HepG2 (cell line): ENCODE measurements at regions not wholly inside any gene's neighbourhood (a gene's known extent, or its start where the extent isn't known, plus 50 kb on each side); places are given as distances from the start of the nearest gene placed in this dataset.

Experiments used
- ATAC-seq: fragments of 200-7000 bp; cut with Tn5 transposase; 3 replicates; pipeline ENCODE4 v1.9.1; 2020; ENCODE audit warnings: mild to moderate bottlenecking, moderate library complexity
- BruUV-seq: library from RNA; stranded (reverse); fragments of 400-500 nt; replicated peaks from 2 replicates; lab custom pipeline; 2021; lab: Mats Ljungman, UMichigan
- CTCF ChIA-PET: fragments of 300-600 bp; formaldehyde crosslinking; extraction: SDS; loops from one replicate; lab custom pipeline; 2021; ENCODE audit warnings: low total read pairs, inconsistent platforms, low intra/inter-chr PET ratio; lab: Yijun Ruan, JAX
- POLR2A ChIA-PET: fragments of 350-600 bp; sonication (Branson Sonifier 250); formaldehyde crosslinking; loops from one replicate; lab custom pipeline; 2020; ENCODE audit warnings: antibody characterized with exemption, inconsistent platforms; lab: Yijun Ruan, JAX
- DNase-seq: peaks from one replicate; pipeline ENCODE4 v3.0.0-alpha.2; 2015; ENCODE audit warnings: low spot score
- FAIRE-seq: peaks from 3 replicates; lab custom pipeline; 2011; peaks lifted over from hg19 to GRCh38; lab: Jason Lieb, UNC
- H2AFZ ChIP-seq: one replicate; pipeline ENCODE4 v1.6.1; 2011; ENCODE audit warnings: low read length, inconsistent platforms
- H3K27ac ChIP-seq: fragments of 300-600 bp; 3 replicates; pipeline ENCODE4 v1.8.0; 2011; ENCODE audit warnings: mixed run types, mild to moderate bottlenecking, mixed read lengths, low read length, inconsistent platforms; ENCODE audit not compliant: insufficient read depth; ENCODE audit errors: extremely low read length
- H3K27me3 ChIP-seq, 2 experiments: fragments of 200-600 bp in 1 of 2; 2 replicates in 1 of 2; 3 replicates in 1 of 2; pipeline versions ENCODE4 v1.6.0 to v1.8.0; 2011; ENCODE audit warnings: low read length in 2 of 2, mild to moderate bottlenecking in 2 of 2, moderate library complexity in 2 of 2, inconsistent platforms in 1 of 2; ENCODE audit not compliant: insufficient read depth in 2 of 2, control insufficient read depth in 1 of 2
- H3K36me3 ChIP-seq, 2 experiments: fragments of 200-600 bp in 1 of 2; replicated peaks in 1 of 2; 2 replicates in 1 of 2; 3 replicates in 1 of 2; pipeline versions ENCODE4 v1.5.1 to v1.8.0; 2011; ENCODE audit warnings: low read length in 2 of 2, inconsistent platforms in 1 of 2; ENCODE audit not compliant: insufficient read depth in 2 of 2, control insufficient read depth in 1 of 2
- H3K4me1 ChIP-seq: 2 replicates; pipeline ENCODE4 v1.5.1; 2012; ENCODE audit warnings: low read length, inconsistent platforms; ENCODE audit not compliant: insufficient read depth
- H3K4me2 ChIP-seq: 2 replicates; pipeline ENCODE4 v1.6.0; 2011; ENCODE audit warnings: low read depth, low read length, inconsistent platforms
- H3K4me3 ChIP-seq, 3 experiments: fragments of 200-600 bp in 1 of 3; sonication (generic), shearing (Covaris generic) in 1 of 3; replicated peaks in 1 of 3; 2 replicates each; pipeline ENCODE4 v1.5.1; 2011 to 2016; ENCODE audit warnings: low read length in 3 of 3, inconsistent platforms in 2 of 3, low read depth in 2 of 3, mild to moderate bottlenecking in 2 of 3, control low read depth in 1 of 3, mixed read lengths in 1 of 3; ENCODE audit not compliant: insufficient read depth in 1 of 3
- H3K79me2 ChIP-seq: one replicate; pipeline ENCODE4 v1.6.1; 2011; ENCODE audit warnings: low read length, inconsistent platforms; ENCODE audit not compliant: insufficient read depth
- H3K9ac ChIP-seq: 2 replicates; pipeline ENCODE4 v1.6.0; 2011; ENCODE audit warnings: mild to moderate bottlenecking, low read depth, low read length, inconsistent platforms; ENCODE audit not compliant: insufficient read depth
- H3K9me3 ChIP-seq: 2 replicates; pipeline ENCODE4 v1.5.1; 2012; ENCODE audit warnings: mild to moderate bottlenecking, low read length
- H4K20me1 ChIP-seq: 2 replicates; pipeline ENCODE4 v1.6.0; 2011; ENCODE audit warnings: inconsistent platforms, mild to moderate bottlenecking, low read length, moderate library complexity; ENCODE audit not compliant: insufficient read depth
- ELF4 ChIP-seq: sonication (generic); formaldehyde crosslinking; IDR thresholded peaks from 2 replicates; pipeline ENCODE4 v1.5.0; 2020; ENCODE audit warnings: missing genetic modification reagents, mild to moderate bottlenecking, moderate library complexity, borderline replicate concordance
- FLYWCH1 ChIP-seq: sonication (generic); formaldehyde crosslinking; IDR thresholded peaks from 2 replicates; pipeline ENCODE4 v1.8.1; 2023; ENCODE audit warnings: mild to moderate bottlenecking, missing genetic modification reagents
- FOXJ3 ChIP-seq: sonication (generic); formaldehyde crosslinking; IDR thresholded peaks from 2 replicates; pipeline ENCODE4 v1.4.0; 2020; ENCODE audit warnings: missing genetic modification reagents, mild to moderate bottlenecking, borderline replicate concordance
- HINFP ChIP-seq: sonication (generic); formaldehyde crosslinking; IDR thresholded peaks from 2 replicates; pipeline ENCODE4 v1.4.0; 2020; ENCODE audit warnings: low read depth, mild to moderate bottlenecking, missing genetic modification reagents
- KLF12 ChIP-seq: sonication (generic); formaldehyde crosslinking; IDR thresholded peaks from 2 replicates; pipeline ENCODE4 v1.4.0; 2020; ENCODE audit warnings: missing genetic modification reagents, borderline replicate concordance
- NFE2L1 ChIP-seq: sonication (generic); formaldehyde crosslinking; IDR thresholded peaks from 2 replicates; pipeline ENCODE4 v1.4.0; 2020; ENCODE audit warnings: missing genetic modification reagents, mild to moderate bottlenecking, borderline replicate concordance
- SIX4 ChIP-seq: sonication (generic); formaldehyde crosslinking; IDR thresholded peaks from 2 replicates; pipeline ENCODE4 v1.4.0; 2020; ENCODE audit warnings: missing genetic modification reagents
- TCF12 ChIP-seq, 2 experiments: fragments of 450-650 bp in 1 of 2; sonication (generic) in 1 of 2; formaldehyde crosslinking in 1 of 2; IDR thresholded peaks; 2 replicates each; pipeline versions ENCODE4 v1.6.1 to v1.8.0; 2017 to 2022; ENCODE audit warnings: antibody characterized with exemption in 1 of 2, mild to moderate bottlenecking in 1 of 2, missing genetic modification reagents in 1 of 2, moderate library complexity in 1 of 2
- ZBTB38 ChIP-seq: sonication (generic); formaldehyde crosslinking; IDR thresholded peaks from 2 replicates; pipeline ENCODE4 v1.5.1; 2020; ENCODE audit warnings: mild to moderate bottlenecking, missing genetic modification reagents
- ZNF224 ChIP-seq: sonication (generic); formaldehyde crosslinking; IDR thresholded peaks from 2 replicates; pipeline ENCODE4 v1.5.0; 2020; ENCODE audit warnings: mild to moderate bottlenecking, missing genetic modification reagents
- ZNF660 ChIP-seq: sonication (generic); formaldehyde crosslinking; IDR thresholded peaks from 2 replicates; pipeline ENCODE4 v1.5.1; 2020; ENCODE audit warnings: mild to moderate bottlenecking, low read depth, missing genetic modification reagents, borderline replicate concordance
- ZNF781 ChIP-seq: sonication (generic); formaldehyde crosslinking; IDR thresholded peaks from 2 replicates; pipeline ENCODE4 v1.5.1; 2020; ENCODE audit warnings: borderline replicate concordance, mild to moderate bottlenecking, missing genetic modification reagents; ENCODE audit errors: not compliant biosample characterization
- ZNF790 ChIP-seq: sonication (generic); formaldehyde crosslinking; IDR thresholded peaks from 2 replicates; pipeline ENCODE4 v1.8.0; 2022; ENCODE audit warnings: missing genetic modification reagents, mild to moderate bottlenecking, borderline replicate concordance
- ZSCAN29 ChIP-seq: sonication (generic); formaldehyde crosslinking; conservative IDR thresholded peaks from 2 replicates; pipeline ENCODE4 v1.4.0; 2020; ENCODE audit warnings: mild to moderate bottlenecking, missing genetic modification reagents
- WGBS: methylation state at CpG from one replicate; pipeline ENCODE4 v1.1.6; 2017; ENCODE audit warnings: low lambda C conversion rate; 5-methylcytosine and 5-hydroxymethylcytosine counted together
- in situ Hi-C: cut with HindIII; loops from 2 replicates; pipeline ENCODE4 v1.10.0; 2017; ENCODE audit warnings: low pct_unique_long_range_greater_than_20kb; ENCODE audit not compliant: extremely low pct_ligation_motif_present
- intact Hi-C: fragments of 100-400 bp; cut with micrococcal nuclease; formaldehyde crosslinking; loops from one replicate; pipeline ENCODE4 v1.10.0; 2022; ENCODE audit not compliant: unreplicated experiment
- TF ChIP-seq, protein P1 (sequence below): sonication (generic); formaldehyde crosslinking; conservative IDR thresholded peaks from 2 replicates; pipeline ENCODE4 v1.8.0; 2022; ENCODE audit warnings: low read depth, missing genetic modification reagents
- TF ChIP-seq, protein P2 (sequence below): sonication (generic); formaldehyde crosslinking; IDR thresholded peaks from 2 replicates; pipeline ENCODE4 v1.8.1; 2022; ENCODE audit warnings: low read depth, mild to moderate bottlenecking, missing genetic modification reagents

GRCh38 chr4:145260091-145260490 is 79.7 kb upstream of the OTUD4 start:
- Histone ChIP-seq H3K4me2 (no peak overlapping the region), H4K20me1 (no peaks in the 10 kb centered on the region), H3K27me3 (no peaks in the 10 kb centered on the region; a peak in 1 of 5 replicates), H3K4me1 (no peaks in the 10 kb centered on the region), H3K9me3 (no peaks in the 10 kb centered on the region), H3K36me3 (no peaks in the 10 kb centered on the region), H2AFZ (no peak overlapping the region), H3K27ac (no peak overlapping the region), H3K9ac (no peak overlapping the region), H3K79me2 (no peaks in the 10 kb centered on the region), H3K4me3 (no peak overlapping the region)
- BruUV-seq: no TSS peak
- in situ Hi-C loops (no loop called here), intact Hi-C loops (no loop called here)
- DNase-seq: no peak
- ChIA-PET CTCF (no interaction called here), POLR2A (no interaction called here)
- ATAC-seq: no peak
- 9% methylated on average over 1 of the region's 3 CpGs for WGBS
- TF ChIP-seq TCF12 (IDR thresholded peaks at IDR 0.05): no peak
- TF ChIP-seq TCF12 (CRISPR knock-in tag; IDR thresholded peaks at IDR 0.05): no peak
- TF ChIP-seq, protein P1, sequence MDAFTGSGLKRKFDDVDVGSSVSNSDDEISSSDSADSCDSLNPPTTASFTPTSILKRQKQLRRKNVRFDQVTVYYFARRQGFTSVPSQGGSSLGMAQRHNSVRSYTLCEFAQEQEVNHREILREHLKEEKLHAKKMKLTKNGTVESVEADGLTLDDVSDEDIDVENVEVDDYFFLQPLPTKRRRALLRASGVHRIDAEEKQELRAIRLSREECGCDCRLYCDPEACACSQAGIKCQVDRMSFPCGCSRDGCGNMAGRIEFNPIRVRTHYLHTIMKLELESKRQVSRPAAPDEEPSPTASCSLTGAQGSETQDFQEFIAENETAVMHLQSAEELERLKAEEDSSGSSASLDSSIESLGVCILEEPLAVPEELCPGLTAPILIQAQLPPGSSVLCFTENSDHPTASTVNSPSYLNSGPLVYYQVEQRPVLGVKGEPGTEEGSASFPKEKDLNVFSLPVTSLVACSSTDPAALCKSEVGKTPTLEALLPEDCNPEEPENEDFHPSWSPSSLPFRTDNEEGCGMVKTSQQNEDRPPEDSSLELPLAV: no peak
- no peak for TF ChIP-seq ELF4 (CRISPR knock-in tag)
- TF ChIP-seq ZNF781: no peak
- TF ChIP-seq ZSCAN29 (CRISPR knock-in tag): no peak
- TF ChIP-seq, protein P2, sequence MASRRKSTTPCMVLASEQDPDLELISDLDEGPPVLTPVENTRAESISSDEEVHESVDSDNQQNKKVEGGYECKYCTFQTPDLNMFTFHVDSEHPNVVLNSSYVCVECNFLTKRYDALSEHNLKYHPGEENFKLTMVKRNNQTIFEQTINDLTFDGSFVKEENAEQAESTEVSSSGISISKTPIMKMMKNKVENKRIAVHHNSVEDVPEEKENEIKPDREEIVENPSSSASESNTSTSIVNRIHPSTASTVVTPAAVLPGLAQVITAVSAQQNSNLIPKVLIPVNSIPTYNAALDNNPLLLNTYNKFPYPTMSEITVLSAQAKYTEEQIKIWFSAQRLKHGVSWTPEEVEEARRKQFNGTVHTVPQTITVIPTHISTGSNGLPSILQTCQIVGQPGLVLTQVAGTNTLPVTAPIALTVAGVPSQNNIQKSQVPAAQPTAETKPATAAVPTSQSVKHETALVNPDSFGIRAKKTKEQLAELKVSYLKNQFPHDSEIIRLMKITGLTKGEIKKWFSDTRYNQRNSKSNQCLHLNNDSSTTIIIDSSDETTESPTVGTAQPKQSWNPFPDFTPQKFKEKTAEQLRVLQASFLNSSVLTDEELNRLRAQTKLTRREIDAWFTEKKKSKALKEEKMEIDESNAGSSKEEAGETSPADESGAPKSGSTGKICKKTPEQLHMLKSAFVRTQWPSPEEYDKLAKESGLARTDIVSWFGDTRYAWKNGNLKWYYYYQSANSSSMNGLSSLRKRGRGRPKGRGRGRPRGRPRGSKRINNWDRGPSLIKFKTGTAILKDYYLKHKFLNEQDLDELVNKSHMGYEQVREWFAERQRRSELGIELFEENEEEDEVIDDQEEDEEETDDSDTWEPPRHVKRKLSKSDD (CRISPR knock-in tag): no peak
- TF ChIP-seq ZNF660 (CRISPR knock-in tag): no peak
- no peak for TF ChIP-seq HINFP (CRISPR knock-in tag)
- TF ChIP-seq ZBTB38 (CRISPR knock-in tag): no peak
- no peak for TF ChIP-seq SIX4 (CRISPR knock-in tag)
- TF ChIP-seq ZNF790 (CRISPR knock-in tag): no peak
- no peak for TF ChIP-seq KLF12 (CRISPR knock-in tag)
- no peak for TF ChIP-seq FLYWCH1
- no peak for TF ChIP-seq NFE2L1 (CRISPR knock-in tag)
- TF ChIP-seq FOXJ3 (CRISPR knock-in tag): no peak
- TF ChIP-seq ZNF224 (CRISPR knock-in tag): no peak
- no peak for FAIRE-seq
